ENCODE measurements at regions not wholly inside any gene's neighbourhood (a gene's known extent, or its start where the extent isn't known, plus 50 kb on each side); places are given as distances from the start of the nearest gene placed in this dataset.

DNA sequence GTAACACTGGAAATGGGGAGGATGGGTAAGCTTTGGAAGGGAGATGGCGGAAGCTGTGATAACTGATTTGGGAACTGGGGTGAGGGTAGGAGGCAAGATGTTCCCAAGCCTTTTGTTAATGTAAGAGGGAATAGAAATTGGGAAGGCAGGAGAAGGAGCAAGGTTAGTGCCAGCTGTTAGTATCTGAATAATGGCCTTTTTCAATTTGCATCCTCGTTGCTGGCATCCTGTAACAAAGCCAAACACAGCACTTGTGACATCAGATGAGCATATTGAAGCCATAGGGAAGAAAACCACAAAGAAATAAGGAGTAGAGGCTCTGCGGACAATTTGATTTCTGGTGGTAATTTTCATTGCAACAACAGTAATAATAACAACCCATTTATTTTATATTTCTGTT lies 70.9 kb upstream of the CLMP start:
- Histone ChIP-seq H3K27me3 (ENCODE audit: control insufficient read depth, insufficient read depth, low read length) (peaks cover 8% of the 10 kb centered on the region), H3K4me1 (ENCODE audit: control insufficient read depth, insufficient read depth, low read length) (no peaks in the 10 kb centered on the region), H3K4me3 (ENCODE audit: low read depth, low read length) (no peak overlapping the region), H3K36me3 (ENCODE audit: control insufficient read depth, insufficient read depth, low read length) (no peaks in the 10 kb centered on the region), H3K9me3 (ENCODE audit: control insufficient read depth, insufficient read depth, low read length) (no peaks in the 10 kb centered on the region), H3K9ac (ENCODE audit: low read depth, low read length) (no peak overlapping the region)

GRCh38 chr11:123264431-123264780 lies 69.4 kb upstream of the CLMP start:
- no peaks in the 10 kb centered on the region for H3K36me3 ChIP-seq (ENCODE audit: control insufficient read depth, insufficient read depth, low read length)
- no peaks in the 10 kb centered on the region for H3K9me3 ChIP-seq (ENCODE audit: control insufficient read depth, insufficient read depth, low read length)
- H3K27me3 ChIP-seq (ENCODE audit: control insufficient read depth, insufficient read depth, low read length) = peaks cover 13% of the 10 kb centered on the region
- H3K9ac ChIP-seq (ENCODE audit: low read depth, low read length) = no peak overlapping the region
- no peaks in the 10 kb centered on the region for H3K4me1 ChIP-seq (ENCODE audit: control insufficient read depth, insufficient read depth, low read length)
- H3K4me3 ChIP-seq (ENCODE audit: low read depth, low read length) = no peak overlapping the region

- peaks cover 6% of the 10 kb centered on the region for H3K9me3 ChIP-seq (ENCODE audit: control insufficient read depth, insufficient read depth, low read length)
- H3K36me3 ChIP-seq (ENCODE audit: control insufficient read depth, insufficient read depth, low read length) = no peaks in the 10 kb centered on the region
- peak overlapping the region; percentile 31 for H3K4me3 ChIP-seq (ENCODE audit: low read depth, low read length)
- H3K4me1 ChIP-seq (ENCODE audit: control insufficient read depth, insufficient read depth, low read length) = no peaks in the 10 kb centered on the region
- no peak overlapping the region for H3K9ac ChIP-seq (ENCODE audit: low read depth, low read length)
- H3K27me3 ChIP-seq (ENCODE audit: control insufficient read depth, insufficient read depth, low read length) = peaks cover 13% of the 10 kb centered on the region
These were observed 66.5 kb upstream of the CLMP start for GRCh38 chr11:123261345-123262106.

GRCh38 chr11:123260511-123261211 lies 65.6 kb upstream of the CLMP start:
- Histone ChIP-seq H3K36me3 (ENCODE audit: control insufficient read depth, insufficient read depth, low read length) (no peaks in the 10 kb centered on the region), H3K27me3 (ENCODE audit: control insufficient read depth, insufficient read depth, low read length) (peaks cover 13% of the 10 kb centered on the region), H3K4me3 (ENCODE audit: low read depth, low read length) (no peak overlapping the region), H3K4me1 (ENCODE audit: control insufficient read depth, insufficient read depth, low read length) (peaks cover 2% of the 10 kb centered on the region), H3K9me3 (ENCODE audit: control insufficient read depth, insufficient read depth, low read length) (peaks cover 6% of the 10 kb centered on the region), H3K9ac (ENCODE audit: low read depth, low read length) (no peak overlapping the region)

GRCh38 chr11:123258877-123259276 lies 63.8 kb upstream of the CLMP start:
- H3K36me3 ChIP-seq (ENCODE audit: control insufficient read depth, insufficient read depth, low read length) = no peaks in the 10 kb centered on the region
- H3K9me3 ChIP-seq (ENCODE audit: control insufficient read depth, insufficient read depth, low read length) = peaks cover 6% of the 10 kb centered on the region
- peaks cover 2% of the 10 kb centered on the region for H3K4me1 ChIP-seq (ENCODE audit: control insufficient read depth, insufficient read depth, low read length)
- H3K27me3 ChIP-seq (ENCODE audit: control insufficient read depth, insufficient read depth, low read length) = peaks cover 9% of the 10 kb centered on the region
- no peak overlapping the region for H3K9ac ChIP-seq (ENCODE audit: low read depth, low read length)
- no peak overlapping the region for H3K4me3 ChIP-seq (ENCODE audit: low read depth, low read length)

GRCh38 chr11:123257370-123257769 lies 62.3 kb upstream of the CLMP start:
- H3K36me3 ChIP-seq (ENCODE audit: control insufficient read depth, insufficient read depth, low read length) = no peaks in the 10 kb centered on the region
- peaks cover 2% of the 10 kb centered on the region for H3K4me1 ChIP-seq (ENCODE audit: control insufficient read depth, insufficient read depth, low read length)
- H3K4me3 ChIP-seq (ENCODE audit: low read depth, low read length) = no peak overlapping the region
- peaks cover 9% of the 10 kb centered on the region for H3K27me3 ChIP-seq (ENCODE audit: control insufficient read depth, insufficient read depth, low read length)
- no peak overlapping the region for H3K9ac ChIP-seq (ENCODE audit: low read depth, low read length)
- peaks cover 6% of the 10 kb centered on the region for H3K9me3 ChIP-seq (ENCODE audit: control insufficient read depth, insufficient read depth, low read length)

DNA sequence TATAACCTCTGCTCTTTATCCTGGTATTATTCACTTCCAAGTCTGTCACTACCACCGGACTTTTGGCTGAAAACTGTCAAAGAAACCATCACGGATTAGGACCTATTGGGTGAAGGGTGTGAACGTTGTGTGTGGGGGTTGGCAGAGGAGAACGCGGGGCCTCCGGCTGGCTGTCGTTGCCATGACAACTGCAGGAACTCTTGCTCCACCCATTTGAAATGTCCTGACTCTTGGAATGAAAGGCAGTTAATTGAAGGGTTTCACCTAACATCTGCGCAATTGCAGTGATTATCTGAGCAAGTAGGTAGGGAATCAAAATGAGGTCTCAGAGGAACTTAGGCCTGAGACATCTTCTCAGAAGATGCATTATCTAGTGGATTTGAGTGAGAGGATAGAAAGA lies 60.9 kb upstream of the CLMP start:
- Histone ChIP-seq H3K36me3 (ENCODE audit: control insufficient read depth, insufficient read depth, low read length) (peaks cover 2% of the 10 kb centered on the region), H3K4me3 (ENCODE audit: low read depth, low read length) (no peak overlapping the region), H3K27me3 (ENCODE audit: control insufficient read depth, insufficient read depth, low read length) (peaks cover 5% of the 10 kb centered on the region), H3K4me1 (ENCODE audit: control insufficient read depth, insufficient read depth, low read length) (peaks cover 2% of the 10 kb centered on the region), H3K9me3 (ENCODE audit: control insufficient read depth, insufficient read depth, low read length) (peaks cover 6% of the 10 kb centered on the region), H3K9ac (ENCODE audit: low read depth, low read length) (no peak overlapping the region)

GRCh38 chr11:123254357-123254756 lies 59.3 kb upstream of the CLMP start:
- Histone ChIP-seq H3K9ac (ENCODE audit: low read depth, low read length) (no peak overlapping the region), H3K27me3 (ENCODE audit: control insufficient read depth, insufficient read depth, low read length) (no peaks in the 10 kb centered on the region), H3K4me1 (ENCODE audit: control insufficient read depth, insufficient read depth, low read length) (peaks cover 2% of the 10 kb centered on the region), H3K9me3 (ENCODE audit: control insufficient read depth, insufficient read depth, low read length) (peaks cover 6% of the 10 kb centered on the region), H3K4me3 (ENCODE audit: low read depth, low read length) (no peak overlapping the region), H3K36me3 (ENCODE audit: control insufficient read depth, insufficient read depth, low read length) (peaks cover 2% of the 10 kb centered on the region)

DNA sequence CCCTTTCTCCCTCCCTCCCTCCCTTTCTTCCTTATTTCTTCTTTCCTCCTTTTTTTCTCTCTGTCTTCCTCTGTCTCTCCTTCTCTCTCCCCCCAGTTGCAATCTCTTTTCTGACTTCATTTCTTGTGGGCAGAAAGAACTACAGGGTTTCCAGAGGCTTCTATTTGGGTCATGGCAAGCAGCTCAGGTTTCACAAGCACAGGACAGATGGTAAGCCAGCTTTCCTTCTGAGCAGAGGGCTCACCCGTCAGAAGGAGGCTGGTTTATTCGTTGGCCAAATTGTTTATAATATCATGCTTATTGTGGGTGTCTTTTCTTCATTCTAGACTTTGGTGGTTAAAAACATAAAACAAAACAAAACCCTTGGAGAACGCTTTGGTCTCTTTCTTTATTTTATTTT lies 58.9 kb upstream of the CLMP start:
- H3K27me3 ChIP-seq (ENCODE audit: control insufficient read depth, insufficient read depth, low read length) = no peaks in the 10 kb centered on the region
- no peak overlapping the region for H3K9ac ChIP-seq (ENCODE audit: low read depth, low read length)
- H3K4me1 ChIP-seq (ENCODE audit: control insufficient read depth, insufficient read depth, low read length) = peaks cover 2% of the 10 kb centered on the region
- peaks cover 6% of the 10 kb centered on the region for H3K9me3 ChIP-seq (ENCODE audit: control insufficient read depth, insufficient read depth, low read length)
- H3K36me3 ChIP-seq (ENCODE audit: control insufficient read depth, insufficient read depth, low read length) = peaks cover 2% of the 10 kb centered on the region
- H3K4me3 ChIP-seq (ENCODE audit: low read depth, low read length) = no peak overlapping the region

DNA sequence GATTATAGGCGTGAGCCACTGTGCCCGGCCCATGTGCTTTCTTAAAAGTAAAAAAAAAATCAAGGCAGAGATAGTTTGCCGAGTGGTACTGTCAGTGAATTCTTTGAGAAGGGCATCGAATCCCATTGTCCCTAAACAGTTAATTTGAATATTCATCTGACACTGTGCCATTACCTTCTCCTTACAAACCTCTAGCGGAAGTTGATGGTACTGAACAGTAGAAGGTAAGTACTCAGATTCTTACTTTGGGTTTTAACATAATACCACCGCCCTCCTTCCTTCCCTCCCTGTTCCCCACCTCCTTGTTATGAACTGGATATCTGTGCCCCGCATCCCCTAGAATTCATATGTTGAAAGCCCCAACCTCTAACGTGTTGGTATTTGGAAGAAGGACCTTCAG lies 58.2 kb upstream of the CLMP start:
- Histone ChIP-seq H3K4me1 (ENCODE audit: control insufficient read depth, insufficient read depth, low read length) (peaks cover 2% of the 10 kb centered on the region), H3K4me3 (ENCODE audit: low read depth, low read length) (no peak overlapping the region), H3K9ac (ENCODE audit: low read depth, low read length) (no peak overlapping the region), H3K27me3 (ENCODE audit: control insufficient read depth, insufficient read depth, low read length) (no peaks in the 10 kb centered on the region), H3K9me3 (ENCODE audit: control insufficient read depth, insufficient read depth, low read length) (peaks cover 2% of the 10 kb centered on the region), H3K36me3 (ENCODE audit: control insufficient read depth, insufficient read depth, low read length) (peaks cover 2% of the 10 kb centered on the region)

DNA sequence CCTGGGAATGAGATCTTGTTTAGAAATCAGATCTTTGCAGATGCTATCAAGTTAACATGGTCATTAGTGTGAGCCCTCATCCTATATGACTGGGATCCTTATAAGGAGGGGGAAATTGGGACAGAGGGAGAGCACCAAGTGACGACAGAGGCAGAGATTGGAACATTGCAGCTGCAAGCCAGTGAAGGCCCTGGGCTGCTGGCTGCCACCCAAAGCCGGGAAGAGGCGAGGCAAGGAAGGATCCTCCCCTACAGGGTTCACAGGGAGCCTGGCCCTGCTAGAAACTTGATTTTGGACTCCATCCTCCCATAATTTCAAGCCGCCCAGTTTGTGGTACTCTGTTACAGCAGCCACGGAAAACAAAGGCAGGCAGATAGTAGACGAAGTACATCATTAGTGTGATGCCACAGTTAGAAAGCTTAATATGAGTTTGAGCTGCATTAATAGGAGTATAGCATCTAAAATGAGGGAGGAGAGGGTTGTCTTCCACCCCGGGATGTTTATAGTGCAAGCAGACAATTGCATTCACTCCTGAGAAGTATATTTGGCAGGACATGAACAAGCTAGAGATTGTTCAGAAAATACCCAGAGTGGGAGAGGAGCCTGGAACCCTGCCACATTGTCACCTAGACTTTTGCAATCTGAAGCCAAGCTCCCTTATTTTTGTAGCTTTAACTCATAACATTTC lies 56.8 kb upstream of the CLMP start:
- Histone ChIP-seq H3K27me3 (ENCODE audit: control insufficient read depth, insufficient read depth, low read length) (no peaks in the 10 kb centered on the region), H3K4me3 (ENCODE audit: low read depth, low read length) (no peak overlapping the region), H3K9me3 (ENCODE audit: control insufficient read depth, insufficient read depth, low read length) (no peaks in the 10 kb centered on the region), H3K9ac (ENCODE audit: low read depth, low read length) (no peak overlapping the region), H3K4me1 (ENCODE audit: control insufficient read depth, insufficient read depth, low read length) (peaks cover 2% of the 10 kb centered on the region), H3K36me3 (ENCODE audit: control insufficient read depth, insufficient read depth, low read length) (peaks cover 2% of the 10 kb centered on the region)

Data from iPS-15b (cell line).